K562 (cell line): ENCODE measurements at regions not wholly inside any gene's neighbourhood (a gene's known extent, or its start where the extent isn't known, plus 50 kb on each side); places are given as distances from the start of the nearest gene placed in this dataset.

ENCODE experiments used
- ATAC-seq: fragments of 200-7000 bp; cut with Tn5 transposase; 3 replicates; pipeline ENCODE4 v1.9.1; 2020; ENCODE audit warnings: moderate library complexity
- BruUV-seq: library from RNA; stranded (reverse); fragments of 400-500 nt; replicated peaks from 2 replicates; lab custom pipeline; 2021; lab: Mats Ljungman, UMichigan
- CTCF ChIA-PET: fragments of 300-600 bp; formaldehyde crosslinking; extraction: SDS; loops from one replicate; lab custom pipeline; 2021; ENCODE audit warnings: low intra/inter-chr PET ratio; lab: Yijun Ruan, JAX
- POLR2A ChIA-PET: fragments of 300-600, 350-650 bp; sonication (Branson Sonifier 250); formaldehyde crosslinking; extraction: SDS; loops from one replicate; lab custom pipeline; 2021; ENCODE audit warnings: antibody characterized with exemption, inconsistent platforms; lab: Yijun Ruan, JAX
- DNase-seq, 4 experiments: peaks; one replicate each; pipeline versions ENCODE4 v3.0.0 to v3.0.0-alpha.2; 2011 to 2018; ENCODE audit warnings: low spot score in 3 of 4, mixed read lengths in 3 of 4; ENCODE audit errors: extremely low read depth in 1 of 4
- FAIRE-seq: peaks from 2 replicates; lab custom pipeline; 2011; peaks lifted over from hg19 to GRCh38; lab: Jason Lieb, UNC
- H2AFZ ChIP-seq: 2 replicates; pipeline ENCODE4 v1.6.0; 2011; ENCODE audit warnings: low read depth, low read length, control low read depth, inconsistent platforms
- H3K27ac ChIP-seq: fragments of 200-600 bp; 3 replicates; pipeline ENCODE4 v1.8.0; 2011; ENCODE audit warnings: low read depth, mild to moderate bottlenecking, control low read depth, inconsistent platforms, low read length, moderate library complexity, mixed read lengths; ENCODE audit errors: extremely low read depth
- H3K27me3 ChIP-seq, 2 experiments: fragments of 300-600 bp in 1 of 2; 2 replicates in 1 of 2; 3 replicates in 1 of 2; pipeline versions ENCODE4 v1.6.0 to v1.8.0; 2011; ENCODE audit warnings: inconsistent platforms in 2 of 2, low read length in 2 of 2, mild to moderate bottlenecking in 1 of 2, mixed read lengths in 1 of 2, moderate library complexity in 1 of 2; ENCODE audit not compliant: control insufficient read depth in 2 of 2, insufficient read depth in 2 of 2
- H3K36me3 ChIP-seq: fragments of 300-600 bp; 3 replicates; pipeline ENCODE4 v1.8.0; 2011; ENCODE audit warnings: mild to moderate bottlenecking, low read length, inconsistent platforms; ENCODE audit not compliant: control insufficient read depth, insufficient read depth
- H3K4me1 ChIP-seq, 2 experiments: fragments of 200-600 bp in 1 of 2; replicated peaks in 1 of 2; 2 replicates in 1 of 2; 3 replicates in 1 of 2; pipeline versions ENCODE4 v1.5.1 to v1.8.0; 2011; ENCODE audit warnings: inconsistent platforms in 2 of 2, low read length in 2 of 2, mild to moderate bottlenecking in 1 of 2, mixed read lengths in 1 of 2, moderate library complexity in 1 of 2; ENCODE audit not compliant: control insufficient read depth in 2 of 2, insufficient read depth in 2 of 2
- H3K4me2 ChIP-seq: 2 replicates; pipeline ENCODE4 v1.6.1; 2011; ENCODE audit warnings: low read length, control low read depth, inconsistent platforms, mixed read lengths; ENCODE audit not compliant: insufficient read depth
- H3K4me3 ChIP-seq: fragments of 200-600 bp; sonication (generic), shearing (Covaris generic); 2 replicates; pipeline ENCODE4 v1.5.1; 2016; ENCODE audit warnings: control low read depth, inconsistent platforms
- H3K79me2 ChIP-seq: fragments of 200-600 bp; 3 replicates; pipeline ENCODE4 v1.8.0; 2011; ENCODE audit warnings: low read length, inconsistent platforms; ENCODE audit not compliant: control insufficient read depth, insufficient read depth
- H3K9ac ChIP-seq, 2 experiments: 2 replicates each; pipeline versions ENCODE4 v1.6.0 to v1.6.1; 2011; ENCODE audit warnings: low read depth in 2 of 2, low read length in 2 of 2, control low read depth in 1 of 2, inconsistent platforms in 1 of 2, mild to moderate bottlenecking in 1 of 2, mixed read lengths in 1 of 2; ENCODE audit not compliant: insufficient read depth in 1 of 2
- H3K9me1 ChIP-seq: one replicate; pipeline ENCODE4 v1.6.0; 2011; ENCODE audit warnings: inconsistent platforms, mild to moderate bottlenecking, low read length, moderate library complexity; ENCODE audit not compliant: control insufficient read depth, insufficient read depth
- H3K9me3 ChIP-seq: replicated peaks from 2 replicates; pipeline ENCODE4 v1.5.1; 2011; ENCODE audit warnings: low read depth, low read length, inconsistent platforms; ENCODE audit not compliant: control insufficient read depth, insufficient read depth
- H4K20me1 ChIP-seq: replicated peaks from 2 replicates; pipeline ENCODE4 v1.6.1; 2011; ENCODE audit warnings: low read length, inconsistent platforms, mixed read lengths; ENCODE audit not compliant: control insufficient read depth, insufficient read depth
- BACH1 ChIP-seq: fragments of 200-800 bp; sonication (Bioruptor generic); IDR thresholded peaks from 2 replicates; pipeline ENCODE4 v1.6.1; 2016; ENCODE audit warnings: missing genetic modification characterization, missing compliant biosample characterization
- C11orf30 ChIP-seq: fragments of 450-650 bp; IDR thresholded peaks from 2 replicates; pipeline ENCODE4 v1.6.1; 2016; ENCODE audit warnings: low read depth, mild to moderate bottlenecking
- CC2D1A ChIP-seq: fragments of 450-650 bp; IDR thresholded peaks from 2 replicates; pipeline ENCODE4 v1.6.1; 2017; ENCODE audit warnings: mild to moderate bottlenecking
- FOS ChIP-seq: IDR thresholded peaks from 3 replicates; pipeline ENCODE4 v1.6.1; 2011; ENCODE audit not compliant: insufficient read length; ENCODE audit errors: extremely low read depth
- HDGF ChIP-seq: fragments of 450-650 bp; IDR thresholded peaks from 2 replicates; pipeline ENCODE4 v1.6.1; 2016
- HNRNPLL ChIP-seq: fragments of 200-400 bp; formaldehyde crosslinking; IDR thresholded peaks from 2 replicates; pipeline ENCODE4 v1.6.1; 2017; ENCODE audit warnings: low read length, low read depth, mild to moderate bottlenecking; ENCODE audit not compliant: poor library complexity, severe bottlenecking
- LARP7 ChIP-seq: fragments of 450-650 bp; IDR thresholded peaks from 2 replicates; pipeline ENCODE4 v1.6.1; 2016
- MITF ChIP-seq: IDR thresholded peaks from 2 replicates; pipeline ENCODE4 v1.6.1; 2014; ENCODE audit warnings: antibody characterized with exemption
- NFE2L1 ChIP-seq: fragments of 450-650 bp; IDR thresholded peaks from 2 replicates; pipeline ENCODE4 v1.6.1; 2016; ENCODE audit warnings: missing genetic modification characterization, low read depth, mild to moderate bottlenecking, missing compliant biosample characterization, moderate library complexity, borderline replicate concordance
- NFYB ChIP-seq: IDR thresholded peaks from 2 replicates; pipeline ENCODE4 v1.6.1; 2011; ENCODE audit warnings: mild to moderate bottlenecking, moderate library complexity; ENCODE audit not compliant: insufficient read length; ENCODE audit errors: extremely low read depth
- NR4A1 ChIP-seq, 2 experiments: fragments of 250-450 bp in 1 of 2; fragments of 450-650 bp in 1 of 2; sonication (Bioruptor Pico) in 1 of 2; IDR thresholded peaks; 2 replicates each; pipeline versions ENCODE4 v1.4.0 to v1.6.1; 2016 to 2020; ENCODE audit warnings: mild to moderate bottlenecking in 2 of 2, missing compliant biosample characterization in 1 of 2, missing genetic modification characterization in 1 of 2, moderate library complexity in 1 of 2
- NRF1 ChIP-seq, 2 experiments: fragments of 450-650 bp; IDR thresholded peaks in 1 of 2; conservative IDR thresholded peaks in 1 of 2; 2 replicates each; pipeline ENCODE4 v1.6.1; 2014; ENCODE audit warnings: mild to moderate bottlenecking in 2 of 2
- PHTF2 ChIP-seq: fragments of 250-450 bp; sonication (Bioruptor Pico); IDR thresholded peaks from 2 replicates; pipeline ENCODE4 v1.5.0; 2021; ENCODE audit warnings: mild to moderate bottlenecking
- PML ChIP-seq: IDR thresholded peaks from 2 replicates; pipeline ENCODE4 v1.6.1; 2012; ENCODE audit warnings: low read length, inconsistent platforms
- POLR2B ChIP-seq: fragments of 450-650 bp; IDR thresholded peaks from 2 replicates; pipeline ENCODE4 v1.6.1; 2018; ENCODE audit warnings: low read depth; ENCODE audit not compliant: partially characterized antibody
- RBM34 ChIP-seq: fragments of 200-400 bp; formaldehyde crosslinking; IDR thresholded peaks from 2 replicates; pipeline ENCODE4 v1.6.1; 2018; ENCODE audit warnings: low read length, borderline replicate concordance; ENCODE audit not compliant: insufficient read depth
- WHSC1 ChIP-seq: IDR thresholded peaks from one replicate; pipeline ENCODE4 v1.6.1; 2012; ENCODE audit warnings: low read length, control low read depth, inconsistent platforms
- ZNF583 ChIP-seq: fragments of 250-450 bp; sonication (Bioruptor Pico); IDR thresholded peaks from 2 replicates; pipeline ENCODE4 v1.4.0; 2020
- ZSCAN29 ChIP-seq: fragments of 450-650 bp; IDR thresholded peaks from 2 replicates; pipeline ENCODE4 v1.6.1; 2017
- WGBS: fragments of 100-300 bp; shearing (Covaris generic); methylation state at CpG from one replicate; pipeline ENCODE4 v1.1.6; 2016; ENCODE audit warnings: low coverage, mixed read lengths; ENCODE audit not compliant: insufficient coverage; ENCODE audit errors: missing lambda C conversion rate; 5-methylcytosine and 5-hydroxymethylcytosine counted together
- in situ Hi-C: fragments of 300-500 bp; cut with MboI; formaldehyde crosslinking; loops from 4 replicates; pipeline ENCODE4 v1.15.0; 2018; ENCODE audit warnings: inconsistent platforms, mixed read lengths
- intact Hi-C: fragments of 100-400 bp; cut with micrococcal nuclease; formaldehyde crosslinking; loops from 2 replicates; pipeline ENCODE4 v1.14.2; 2022
- TF ChIP-seq, protein P1 (sequence below): sonication (generic); formaldehyde crosslinking; IDR thresholded peaks from 2 replicates; pipeline ENCODE4 v1.8.1; 2023; ENCODE audit warnings: mild to moderate bottlenecking, missing genetic modification reagents

DNA sequence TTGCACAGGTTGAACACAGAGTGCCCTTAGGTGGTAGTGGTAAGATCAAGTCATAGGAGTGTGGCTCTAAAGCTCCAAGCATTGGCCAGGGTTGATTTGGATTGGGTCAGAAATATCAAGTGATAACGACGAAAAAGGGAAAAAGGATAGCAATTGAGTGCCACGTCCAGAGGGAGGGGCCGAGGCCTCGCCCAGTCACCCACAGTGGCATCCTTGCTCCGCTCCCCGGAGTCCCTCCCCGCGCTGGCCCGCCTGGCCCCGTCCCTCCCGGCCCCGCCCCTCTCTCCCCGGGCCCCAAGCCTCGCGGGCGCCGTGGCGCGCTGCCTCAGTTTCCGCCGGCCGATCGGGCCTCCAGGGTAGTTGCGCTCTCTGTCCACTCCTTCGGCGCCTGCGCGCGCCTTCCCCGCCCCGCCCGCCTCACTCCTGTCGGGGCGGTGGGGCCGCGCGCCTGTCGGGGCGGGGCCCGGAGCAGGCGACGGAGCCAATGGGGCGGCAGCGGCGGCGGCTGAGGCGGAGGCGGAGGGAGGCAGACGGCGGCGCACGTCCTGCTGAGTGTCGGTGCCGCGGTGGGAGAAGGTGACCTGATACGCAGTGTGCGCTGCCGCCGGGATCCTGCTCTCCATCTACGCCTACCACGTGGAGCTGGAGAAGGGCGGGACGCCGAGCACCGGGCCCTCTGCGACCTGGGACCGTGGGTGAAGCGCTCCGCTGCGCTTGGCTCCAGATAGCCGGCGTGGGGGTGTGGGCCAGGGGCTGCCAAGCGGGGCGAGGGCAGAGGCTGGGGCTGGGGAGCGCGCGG is 209.1 kb upstream of the ZNF722 start:
- intact Hi-C loops, result no loop called here
- Histone ChIP-seq H3K79me2 (no peaks in the 10 kb centered on the region), H3K4me1 (no peaks in the 10 kb centered on the region), H4K20me1 (no peaks in the 10 kb centered on the region), H3K36me3 (no peaks in the 10 kb centered on the region), H3K27me3 (no peaks in the 10 kb centered on the region), H3K9me1 (no peaks in the 10 kb centered on the region), H3K4me3 (no peak overlapping the region), H2AFZ (no peak overlapping the region), H3K27ac (no peak overlapping the region), H3K9ac (no peak overlapping the region), H3K9me3 (no peaks in the 10 kb centered on the region), H3K4me2 (no peak overlapping the region)
- TF ChIP-seq ZSCAN29 (no peak), CC2D1A (no peak), NR4A1 (CRISPR knock-in tag; IDR thresholded peaks at IDR 0.05) (no peak), NR4A1 (tag; IDR thresholded peaks at IDR 0.05) (no peak), LARP7 (no peak), POLR2B (no peak), NFYB (no peak), PML (no peak), BACH1 (no peak), HNRNPLL (no peak), ZNF583 (CRISPR knock-in tag) (no peak), FOS (no peak), NFE2L1 (no peak), RBM34 (no peak), C11orf30 (no peak), NRF1 (conservative IDR thresholded peaks at IDR 0.05 in 1 of 2, IDR thresholded peaks at IDR 0.05 in 1 of 2) (no peak), PHTF2 (no peak), HDGF (no peak), MITF (no peak), WHSC1 (no peak)
- TF ChIP-seq, protein P1, sequence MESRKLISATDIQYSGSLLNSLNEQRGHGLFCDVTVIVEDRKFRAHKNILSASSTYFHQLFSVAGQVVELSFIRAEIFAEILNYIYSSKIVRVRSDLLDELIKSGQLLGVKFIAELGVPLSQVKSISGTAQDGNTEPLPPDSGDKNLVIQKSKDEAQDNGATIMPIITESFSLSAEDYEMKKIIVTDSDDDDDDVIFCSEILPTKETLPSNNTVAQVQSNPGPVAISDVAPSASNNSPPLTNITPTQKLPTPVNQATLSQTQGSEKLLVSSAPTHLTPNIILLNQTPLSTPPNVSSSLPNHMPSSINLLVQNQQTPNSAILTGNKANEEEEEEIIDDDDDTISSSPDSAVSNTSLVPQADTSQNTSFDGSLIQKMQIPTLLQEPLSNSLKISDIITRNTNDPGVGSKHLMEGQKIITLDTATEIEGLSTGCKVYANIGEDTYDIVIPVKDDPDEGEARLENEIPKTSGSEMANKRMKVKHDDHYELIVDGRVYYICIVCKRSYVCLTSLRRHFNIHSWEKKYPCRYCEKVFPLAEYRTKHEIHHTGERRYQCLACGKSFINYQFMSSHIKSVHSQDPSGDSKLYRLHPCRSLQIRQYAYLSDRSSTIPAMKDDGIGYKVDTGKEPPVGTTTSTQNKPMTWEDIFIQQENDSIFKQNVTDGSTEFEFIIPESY (CRISPR knock-in tag), result no peak
- ChIA-PET CTCF (no interaction called here), POLR2A (no interaction called here)
- FAIRE-seq (no peak), ATAC-seq (no peak), DNase-seq (no peak)
- in situ Hi-C loops, result no loop called here
- 30% methylated on average over 39 of the region's 78 CpGs for WGBS
- BruUV-seq, result no TSS peak
